ENCODE measurements at regions not wholly inside any gene's neighbourhood (a gene's known extent, or its start where the extent isn't known, plus 50 kb on each side); places are given as distances from the start of the nearest gene placed in this dataset.

GRCh38 chr20:48308232-48308781 is 519.5 kb downstream of the PREX1 start:
- intact Hi-C loops (cut with micrococcal nuclease) = no loop called here

- intact Hi-C loops (cut with micrococcal nuclease) = no loop called here
These were observed 520.5 kb downstream of the PREX1 start for GRCh38 chr20:48307277-48307676.

GRCh38 chr20:48302844-48303542 is 517.7 kb upstream of the SULF2 start:
- intact Hi-C loops (cut with micrococcal nuclease) = no loop called here

GRCh38 chr20:48302149-48302548 is 516.9 kb upstream of the SULF2 start:
- intact Hi-C loops (cut with micrococcal nuclease) = no loop called here

GRCh38 chr20:48301189-48301588 is 515.9 kb upstream of the SULF2 start:
- intact Hi-C loops (cut with micrococcal nuclease) = no loop called here

GRCh38 chr20:48300529-48300928 is 515.2 kb upstream of the SULF2 start:
- intact Hi-C loops (cut with micrococcal nuclease) = no loop called here

GRCh38 chr20:48298851-48299484 is 513.7 kb upstream of the SULF2 start:
- intact Hi-C loops (cut with micrococcal nuclease) = no loop called here

GRCh38 chr20:48298433-48298832 is 513.2 kb upstream of the SULF2 start:
- intact Hi-C loops (cut with micrococcal nuclease) = no loop called here

GRCh38 chr20:48295966-48296421 is 510.7 kb upstream of the SULF2 start:
- intact Hi-C loops (cut with micrococcal nuclease) = no loop called here

- intact Hi-C loops (cut with micrococcal nuclease) = no loop called here
These were observed 510.2 kb upstream of the SULF2 start for GRCh38 chr20:48295445-48295903.

GRCh38 chr20:48294942-48295341 is 509.7 kb upstream of the SULF2 start:
- intact Hi-C loops (cut with micrococcal nuclease) = no loop called here

GRCh38 chr20:48294196-48294595 is 508.9 kb upstream of the SULF2 start:
- intact Hi-C loops (cut with micrococcal nuclease) = no loop called here

- intact Hi-C loops (cut with micrococcal nuclease) = no loop called here
These were observed 508.4 kb upstream of the SULF2 start for GRCh38 chr20:48293671-48294070.

- intact Hi-C loops (cut with micrococcal nuclease) = no loop called here
These were observed 507.5 kb upstream of the SULF2 start for GRCh38 chr20:48292806-48293205.

- intact Hi-C loops (cut with micrococcal nuclease) = no loop called here
These were observed 506.6 kb upstream of the SULF2 start for GRCh38 chr20:48291896-48292295.

GRCh38 chr20:48288930-48289507 is 503.7 kb upstream of the SULF2 start:
- intact Hi-C loops (cut with micrococcal nuclease) = no loop called here

GRCh38 chr20:48287552-48288170 is 502.4 kb upstream of the SULF2 start:
- intact Hi-C loops (cut with micrococcal nuclease) = no loop called here

- intact Hi-C loops (cut with micrococcal nuclease) = no loop called here
These were observed 501.8 kb upstream of the SULF2 start for GRCh38 chr20:48287021-48287494.

GRCh38 chr20:48286601-48287000 is 501.3 kb upstream of the SULF2 start:
- intact Hi-C loops (cut with micrococcal nuclease) = no loop called here

GRCh38 chr20:48285656-48286055 is 500.4 kb upstream of the SULF2 start:
- intact Hi-C loops (cut with micrococcal nuclease) = no loop called here

- intact Hi-C loops (cut with micrococcal nuclease) = no loop called here
These were observed 499.6 kb upstream of the SULF2 start for GRCh38 chr20:48284837-48285236.

GRCh38 chr20:48284315-48284714 is 499.0 kb upstream of the SULF2 start:
- intact Hi-C loops (cut with micrococcal nuclease) = no loop called here

Measured in T-helper 1 cell treated with Interleukin-12 subunit alpha and Interleukin-12 subunit beta and Interleukin-4 antibody, amounts not matched to agents 30 ng/mL and 1 ng/mL, for 36 hours (primary cell).